Endothelial cell of umbilical vein (primary cell): ENCODE measurements at regions not wholly inside any gene's neighbourhood (a gene's known extent, or its start where the extent isn't known, plus 50 kb on each side); places are given as distances from the start of the nearest gene placed in this dataset.

Experiments
- BruUV-seq: library from RNA; stranded (reverse); fragments of 400-500 nt; replicated peaks from 2 replicates; lab custom pipeline; 2021; lab: Mats Ljungman, UMichigan
- CTCF ChIA-PET: fragments of 300-600, 350-600 bp; sonication (Branson Sonifier 250); formaldehyde crosslinking; loops from one replicate; lab custom pipeline; 2021; ENCODE audit warnings: antibody characterized with exemption, inconsistent platforms; lab: Charles Lee
- POLR2A ChIA-PET: fragments of 300-600, 350-600 bp; sonication (Branson Sonifier 250); formaldehyde crosslinking; loops from one replicate; lab custom pipeline; 2021; ENCODE audit warnings: antibody characterized with exemption, inconsistent platforms; lab: Charles Lee
- DNase-seq: peaks from one replicate; pipeline ENCODE4 v3.0.0-alpha.2; 2011; ENCODE audit warnings: low read depth, low spot score
- FAIRE-seq: peaks from 2 replicates; lab custom pipeline; 2011; peaks lifted over from hg19 to GRCh38; lab: Jason Lieb, UNC
- H2AFZ ChIP-seq: 2 replicates; pipeline ENCODE4 v1.6.0; 2012; ENCODE audit warnings: low read depth, low read length, control low read depth, inconsistent platforms
- H3K27ac ChIP-seq: 2 replicates; pipeline ENCODE4 v1.5.1; 2011; ENCODE audit warnings: low read depth, mild to moderate bottlenecking, control low read depth, low read length, moderate library complexity; ENCODE audit not compliant: insufficient read depth
- H3K27me3 ChIP-seq, 2 experiments: 2 replicates each; pipeline versions ENCODE4 v1.6.0 to v1.6.1; 2011; ENCODE audit warnings: low read length in 2 of 2, mixed read lengths in 1 of 2; ENCODE audit not compliant: control insufficient read depth in 2 of 2, insufficient read depth in 2 of 2
- H3K36me3 ChIP-seq, 2 experiments: 2 replicates in 1 of 2; 3 replicates in 1 of 2; pipeline ENCODE4 v1.5.1; 2011; ENCODE audit warnings: low read length in 2 of 2, mild to moderate bottlenecking in 1 of 2, moderate library complexity in 1 of 2; ENCODE audit not compliant: control insufficient read depth in 2 of 2, insufficient read depth in 2 of 2; ENCODE audit errors: extremely low read depth in 1 of 2
- H3K4me1 ChIP-seq: 3 replicates; pipeline ENCODE4 v1.5.1; 2011; ENCODE audit warnings: mild to moderate bottlenecking, low read length; ENCODE audit not compliant: control insufficient read depth, insufficient read depth; ENCODE audit errors: extremely low read depth
- H3K4me2 ChIP-seq: 2 replicates; pipeline ENCODE4 v1.6.1; 2011; ENCODE audit warnings: low read length, control low read depth, mixed read lengths; ENCODE audit not compliant: insufficient read depth
- H3K4me3 ChIP-seq, 3 experiments: fragments of 200-600 bp in 1 of 3; sonication (generic), shearing (Covaris generic) in 1 of 3; replicated peaks in 1 of 3; 2 replicates each; pipeline ENCODE4 v1.5.1; 2011 to 2016; ENCODE audit warnings: control low read depth in 3 of 3, low read length in 3 of 3, mild to moderate bottlenecking in 2 of 3, inconsistent platforms in 1 of 3, low read depth in 1 of 3, moderate library complexity in 1 of 3; ENCODE audit not compliant: insufficient read depth in 1 of 3
- H3K79me2 ChIP-seq: 2 replicates; pipeline ENCODE4 v1.6.0; 2012; ENCODE audit warnings: low read length, inconsistent platforms; ENCODE audit not compliant: control insufficient read depth, insufficient read depth
- H3K9ac ChIP-seq: replicated peaks from 2 replicates; pipeline ENCODE3; 2011; ENCODE audit warnings: low read length, control low read depth; ENCODE audit not compliant: insufficient read depth; ENCODE audit errors: extremely low read depth
- H3K9me1 ChIP-seq: replicated peaks from 3 replicates; pipeline ENCODE4 v1.6.0; 2011; ENCODE audit warnings: mild to moderate bottlenecking, low read length; ENCODE audit not compliant: control insufficient read depth, insufficient read depth; ENCODE audit errors: extremely low read depth
- H3K9me3 ChIP-seq: replicated peaks from 2 replicates; pipeline ENCODE4 v1.5.1; 2012; ENCODE audit warnings: low read length, inconsistent platforms; ENCODE audit not compliant: control insufficient read depth, insufficient read depth
- H4K20me1 ChIP-seq: replicated peaks from 2 replicates; pipeline ENCODE3; 2011; ENCODE audit warnings: mild to moderate bottlenecking, low read length; ENCODE audit not compliant: control insufficient read depth, insufficient read depth; ENCODE audit errors: extremely low read depth
- EZH2 ChIP-seq: IDR thresholded peaks from 2 replicates; pipeline ENCODE4 v1.6.1; 2012; ENCODE audit warnings: borderline replicate concordance, low read depth, mild to moderate bottlenecking, moderate library complexity, low read length, inconsistent platforms; ENCODE audit not compliant: severe bottlenecking
- FOS ChIP-seq: IDR thresholded peaks from 2 replicates; pipeline ENCODE4 v1.6.1; 2011; ENCODE audit warnings: mild to moderate bottlenecking, low read length, moderate library complexity, borderline replicate concordance; ENCODE audit not compliant: insufficient read depth
- GATA2 ChIP-seq: IDR thresholded peaks from 2 replicates; pipeline ENCODE4 v1.7.0; 2011; ENCODE audit warnings: low read depth, mild to moderate bottlenecking, moderate library complexity, mixed read lengths, low read length; ENCODE audit not compliant: insufficient read length, insufficient read depth
- JUN ChIP-seq: IDR thresholded peaks from 2 replicates; pipeline ENCODE4 v1.6.1; 2011; ENCODE audit warnings: borderline replicate concordance, low read depth; ENCODE audit not compliant: insufficient read length, insufficient read depth
- MAX ChIP-seq: IDR thresholded peaks from 2 replicates; pipeline ENCODE4 v1.6.1; 2011; ENCODE audit not compliant: insufficient read depth, insufficient read length
- MYC ChIP-seq: IDR thresholded peaks from one replicate; pipeline ENCODE4 v1.6.1; 2011; ENCODE audit warnings: mild to moderate bottlenecking, low read depth, low read length
- POLR2A ChIP-seq: IDR thresholded peaks from 2 replicates; pipeline ENCODE4 v1.6.1; 2012; ENCODE audit warnings: low read depth, mild to moderate bottlenecking, control low read depth, low read length
- POLR2AphosphoS5 ChIP-seq: IDR thresholded peaks from 2 replicates; pipeline ENCODE4 v1.6.1; 2012; ENCODE audit warnings: low read depth, mild to moderate bottlenecking, control low read depth, low read length, moderate library complexity; ENCODE audit not compliant: insufficient read depth
- dilution Hi-C: fragments of 300-500 bp; cut with MboI; formaldehyde crosslinking; loops from one replicate; pipeline ENCODE4 v1.15.0; 2019; ENCODE audit warnings: low sequenced_read_pairs; ENCODE audit not compliant: extremely low pct_ligation_motif_present
- intact Hi-C: fragments of 100-400 bp; cut with micrococcal nuclease; formaldehyde crosslinking; loops from one replicate; pipeline ENCODE4 v1.10.0; 2022
- TF ChIP-seq, protein P1 (sequence below), 2 donors: IDR thresholded peaks; 1 replicate in 1 of 2; 2 replicates in 1 of 2; pipeline ENCODE4 v1.5.1; 2011; ENCODE audit warnings: low read length in 2 of 2, mild to moderate bottlenecking in 2 of 2, moderate library complexity in 2 of 2, control low read depth in 1 of 2, inconsistent platforms in 1 of 2, low read depth in 1 of 2; ENCODE audit not compliant: insufficient read depth in 1 of 2; ENCODE audit errors: extremely low read depth in 1 of 2

DNA sequence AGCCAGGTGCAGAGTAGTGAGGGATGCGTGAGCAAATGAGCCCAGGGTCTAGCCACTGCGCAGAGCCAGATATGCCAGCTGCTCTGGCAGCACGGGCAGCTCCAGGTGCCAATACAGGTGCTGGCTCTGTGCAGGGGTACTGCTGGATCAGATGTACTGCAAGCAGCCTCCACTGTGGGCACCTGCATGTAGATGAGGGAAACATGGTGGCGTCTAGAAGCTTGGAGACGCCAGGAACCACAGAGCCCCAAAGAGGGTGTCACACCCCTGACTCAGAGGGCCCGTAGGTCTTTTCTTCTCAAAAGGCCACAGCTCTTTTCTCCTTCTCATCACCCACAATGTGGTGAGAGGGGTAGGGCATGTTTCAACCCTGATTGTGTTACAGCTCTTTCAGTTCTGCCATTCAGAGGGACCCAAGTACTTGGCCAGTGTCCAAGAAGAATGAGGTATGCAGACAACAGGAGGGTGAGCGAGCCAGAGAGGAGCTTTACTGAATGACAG lies 244.4 kb upstream of the SLITRK1 start:
- H3K4me3 ChIP-seq: no peak overlapping the region
- H3K4me1 ChIP-seq: no peaks in the 10 kb centered on the region
- TF ChIP-seq JUN (no peak), POLR2A (no peak), GATA2 (no peak), FOS (no peak), MYC (no peak), EZH2 (no peak), MAX (no peak), POLR2AphosphoS5 (no peak)
- TF ChIP-seq, protein P1, sequence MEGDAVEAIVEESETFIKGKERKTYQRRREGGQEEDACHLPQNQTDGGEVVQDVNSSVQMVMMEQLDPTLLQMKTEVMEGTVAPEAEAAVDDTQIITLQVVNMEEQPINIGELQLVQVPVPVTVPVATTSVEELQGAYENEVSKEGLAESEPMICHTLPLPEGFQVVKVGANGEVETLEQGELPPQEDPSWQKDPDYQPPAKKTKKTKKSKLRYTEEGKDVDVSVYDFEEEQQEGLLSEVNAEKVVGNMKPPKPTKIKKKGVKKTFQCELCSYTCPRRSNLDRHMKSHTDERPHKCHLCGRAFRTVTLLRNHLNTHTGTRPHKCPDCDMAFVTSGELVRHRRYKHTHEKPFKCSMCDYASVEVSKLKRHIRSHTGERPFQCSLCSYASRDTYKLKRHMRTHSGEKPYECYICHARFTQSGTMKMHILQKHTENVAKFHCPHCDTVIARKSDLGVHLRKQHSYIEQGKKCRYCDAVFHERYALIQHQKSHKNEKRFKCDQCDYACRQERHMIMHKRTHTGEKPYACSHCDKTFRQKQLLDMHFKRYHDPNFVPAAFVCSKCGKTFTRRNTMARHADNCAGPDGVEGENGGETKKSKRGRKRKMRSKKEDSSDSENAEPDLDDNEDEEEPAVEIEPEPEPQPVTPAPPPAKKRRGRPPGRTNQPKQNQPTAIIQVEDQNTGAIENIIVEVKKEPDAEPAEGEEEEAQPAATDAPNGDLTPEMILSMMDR (IDR thresholded peaks at IDR 0.05; ENCODE audit: extremely low read depth in 1 of 2, insufficient read depth in 1 of 2, low read depth in 1 of 2, low read length in 2 of 2): no peak
- no peak for FAIRE-seq
- H3K79me2 ChIP-seq: no peaks in the 10 kb centered on the region
- H3K4me2 ChIP-seq: no peak overlapping the region
- ChIA-PET CTCF (no interaction called here), POLR2A (no interaction called here)
- no peaks in the 10 kb centered on the region for H3K36me3 ChIP-seq
- dilution Hi-C loops (no loop called here), intact Hi-C loops (no loop called here)
- no peaks in the 10 kb centered on the region for H4K20me1 ChIP-seq
- H3K9me3 ChIP-seq: peaks cover 5% of the 10 kb centered on the region
- H3K9me1 ChIP-seq: no peaks in the 10 kb centered on the region
- H2AFZ ChIP-seq: no peak overlapping the region
- no peaks in the 10 kb centered on the region for H3K27me3 ChIP-seq
- H3K27ac ChIP-seq: no peak overlapping the region
- BruUV-seq: no TSS peak
- no peak overlapping the region for H3K9ac ChIP-seq
- DNase-seq: no peak
